ENCODE measurements at regions not wholly inside any gene's neighbourhood (a gene's known extent, or its start where the extent isn't known, plus 50 kb on each side); places are given as distances from the start of the nearest gene placed in this dataset.

- peak overlapping the region; percentile 70 for H3K18ac ChIP-seq (ENCODE audit: insufficient read length, low read depth, low read length)
- H3K14ac ChIP-seq (ENCODE audit: insufficient read depth, low read length), result no peak overlapping the region
- H3K9me3 Mint-ChIP-seq, result no peaks in the 10 kb centered on the region
- no peak overlapping the region for H3K9ac ChIP-seq (ENCODE audit: extremely low read depth, insufficient read length, low read length)
- H2AFZ ChIP-seq (ENCODE audit: low read length), result no peak overlapping the region
- H3K4me1 ChIP-seq (ENCODE audit: insufficient read depth, low read length), result peaks cover 8% of the 10 kb centered on the region; the same call in 1 of the 2 replicates
- no peaks in the 10 kb centered on the region for H3K23me2 ChIP-seq (ENCODE audit: insufficient read length, low read depth, low read length, poor library complexity, severe bottlenecking)
- no peak overlapping the region for H4K91ac ChIP-seq (ENCODE audit: insufficient read length, low read depth, low read length)
- peak overlapping the region; percentile 19 for H3T11ph ChIP-seq (ENCODE audit: low read length)
- no peak overlapping the region for H4K8ac ChIP-seq (replicated peaks; ENCODE audit: insufficient read length, low read depth, low read length)
- peaks cover 43 to 52% of the 10 kb centered on the region in 2 experiments for H3K4me1 Mint-ChIP-seq
- no peak overlapping the region for H3K27ac ChIP-seq (ENCODE audit: insufficient read length, low read depth, low read length)
- no peak overlapping the region for H3K4me2 ChIP-seq (ENCODE audit: insufficient read depth, insufficient read length, low read length)
- no peak for DNase-seq
- no peaks in the 10 kb centered on the region for H3K79me2 ChIP-seq (ENCODE audit: insufficient read depth, low read length)
- H3K4ac ChIP-seq (ENCODE audit: low read depth, low read length), result no peak overlapping the region
- no peak overlapping the region for H2BK12ac ChIP-seq (ENCODE audit: insufficient read length, low read depth, low read length)
- no peak overlapping the region for H2BK20ac ChIP-seq (ENCODE audit: low read depth, low read length, poor library complexity, severe bottlenecking)
- no peaks in the 10 kb centered on the region for H3K27me3 ChIP-seq (ENCODE audit: insufficient read depth, low read length)
- no peaks in the 10 kb centered on the region for H4K20me1 ChIP-seq (ENCODE audit: control insufficient read depth, insufficient read depth, insufficient read length)
- H3K27me3 Mint-ChIP-seq (ENCODE audit: low read depth), result peaks cover 13% of the 10 kb centered on the region
- TF ChIP-seq CTCF (conservative IDR thresholded peaks at IDR 0.05), result no peak
- peak overlapping the region in 1 of 2 experiments; percentile 42; a peak in 1 of 5 replicates for H3K4me3 Mint-ChIP-seq
- peak overlapping the region in 1 of 3 experiments; percentile 70; a peak in 1 of 7 replicates for H3K27ac Mint-ChIP-seq
- no peak overlapping the region for H3K23ac ChIP-seq (ENCODE audit: insufficient read length, low read depth, low read length)
- no peaks in the 10 kb centered on the region for H3K36me3 Mint-ChIP-seq (ENCODE audit: insufficient read depth in 1 of 3, low read depth in 3 of 3)
- WGBS (ENCODE audit: extremely low coverage, insufficient read length, low lambda C conversion rate), result no CpG with 5 or more reads among the region's 13 CpGs
- no peak overlapping the region for H2BK5ac ChIP-seq (ENCODE audit: insufficient read length, low read length)
- H2AK5ac ChIP-seq (ENCODE audit: insufficient read length, low read length), result no peak overlapping the region
- H3K9me3 ChIP-seq (ENCODE audit: control insufficient read depth, low read depth, low read length), result no peaks in the 10 kb centered on the region
- no peak overlapping the region for H2BK120ac ChIP-seq (ENCODE audit: low read depth, low read length, poor library complexity, severe bottlenecking)
- H2BK15ac ChIP-seq (ENCODE audit: low read depth, low read length), result no peak overlapping the region
- no peak overlapping the region for H3K56ac ChIP-seq (ENCODE audit: insufficient read length, low read depth, low read length)
- no peaks in the 10 kb centered on the region for H3K79me1 ChIP-seq (ENCODE audit: insufficient read depth, low read depth, low read length, poor library complexity, severe bottlenecking)
- no peak overlapping the region for H4K5ac ChIP-seq (ENCODE audit: insufficient read length, low read depth, low read length)
Observed at GRCh38 chr10:30701451-30702173, 72.1 kb upstream of the LYZL2 start.

Data from H9 (cell line).